IPS-NIHi7 (cell line): ENCODE measurements at regions not wholly inside any gene's neighbourhood (a gene's known extent, or its start where the extent isn't known, plus 50 kb on each side); places are given as distances from the start of the nearest gene placed in this dataset.
"Not testable (repeated sequence)": the region's sequence is repeated elsewhere in the genome, so short reads cannot be mapped to it uniquely, and the experiment has no call there.

Experiments used
- DNase-seq: peaks from one replicate; pipeline ENCODE4 v3.0.0; 2012; ENCODE audit warnings: mixed read lengths; ENCODE audit errors: extremely low spot score

- DNase-seq = no peak
Observed at GRCh38 chr18:11383381-11383780, 226.0 kb upstream of the SLC35G4 start.

GRCh38 chr18:11380968-11381367 lies 228.4 kb upstream of the SLC35G4 start:
- DNase-seq = no peak

GRCh38 chr18:11379660-11380059 lies 229.7 kb upstream of the SLC35G4 start:
- no peak for DNase-seq

GRCh38 chr18:11377766-11378540 lies 228.6 kb upstream of the PIEZO2 start:
- no peak for DNase-seq

GRCh38 chr18:11372163-11372562 lies 222.8 kb upstream of the PIEZO2 start:
- DNase-seq = no peak

GRCh38 chr18:11369556-11369955 lies 220.2 kb upstream of the PIEZO2 start:
- no peak for DNase-seq

- DNase-seq = no peak
Observed at GRCh38 chr18:11368020-11368419, 218.7 kb upstream of the PIEZO2 start.

- no peak for DNase-seq
Observed at GRCh38 chr18:11367351-11367750, 218.0 kb upstream of the PIEZO2 start.

GRCh38 chr18:11366410-11366809 lies 217.0 kb upstream of the PIEZO2 start:
- no peak for DNase-seq

GRCh38 chr18:11362856-11363255 lies 213.5 kb upstream of the PIEZO2 start:
- no peak for DNase-seq

- DNase-seq = not testable (repeated sequence)
Observed at GRCh38 chr18:11361862-11362261, 212.5 kb upstream of the PIEZO2 start.

- DNase-seq = no peak
Observed at GRCh38 chr18:11357678-11358077, 208.3 kb upstream of the PIEZO2 start.

GRCh38 chr18:11344576-11344975 lies 195.2 kb upstream of the PIEZO2 start:
- DNase-seq = not testable (repeated sequence)

- DNase-seq = no peak
Observed at GRCh38 chr18:11343096-11343495, 193.7 kb upstream of the PIEZO2 start.

- not testable (repeated sequence) for DNase-seq
Observed at GRCh38 chr18:11342115-11342514, 192.7 kb upstream of the PIEZO2 start.

- DNase-seq = no peak
Observed at GRCh38 chr18:11339188-11339775, 189.9 kb upstream of the PIEZO2 start.

GRCh38 chr18:11336241-11336640 lies 186.9 kb upstream of the PIEZO2 start:
- DNase-seq = no peak

GRCh38 chr18:11327391-11328009 lies 178.1 kb upstream of the PIEZO2 start:
- DNase-seq = no peak

- no peak for DNase-seq
Observed at GRCh38 chr18:11324956-11325882, 175.8 kb upstream of the PIEZO2 start.

- no peak for DNase-seq
Observed at GRCh38 chr18:11324510-11324909, 175.1 kb upstream of the PIEZO2 start.

- peak; percentile 39 for DNase-seq
Observed at GRCh38 chr18:11323359-11323819, 174.0 kb upstream of the PIEZO2 start.

GRCh38 chr18:11322716-11323115 lies 173.3 kb upstream of the PIEZO2 start:
- DNase-seq = peak; percentile 16
